ACC112 (cell line): ENCODE measurements at regions not wholly inside any gene's neighbourhood (a gene's known extent, or its start where the extent isn't known, plus 50 kb on each side); places are given as distances from the start of the nearest gene placed in this dataset.
"Not testable (repeated sequence)": the region's sequence is repeated elsewhere in the genome, so short reads cannot be mapped to it uniquely, and the experiment has no call there.

Source experiments
- H2AFZ ChIP-seq: fragments of 200-600 bp; sonication (generic); one replicate; pipeline ENCODE4 v1.6.0; 2017; ENCODE audit warnings: antibody characterized with exemption, low read length; ENCODE audit not compliant: unreplicated experiment
- H3K27ac ChIP-seq: fragments of 200-600 bp; sonication (generic); 2 replicates; pipeline ENCODE4 v1.5.1; 2014; ENCODE audit warnings: low read depth, mild to moderate bottlenecking, antibody characterized with exemption, low read length, moderate library complexity
- H3K27me3 ChIP-seq: fragments of 200-600 bp; sonication (generic); 2 replicates; pipeline ENCODE4 v1.6.1; 2014; ENCODE audit warnings: mild to moderate bottlenecking, antibody characterized with exemption, low read length, moderate library complexity, mixed read lengths; ENCODE audit not compliant: insufficient read depth
- H3K36me3 ChIP-seq: fragments of 200-600 bp; sonication (generic); 2 replicates; pipeline ENCODE4 v1.6.1; 2016; ENCODE audit warnings: mild to moderate bottlenecking, antibody characterized with exemption, low read length, moderate library complexity, mixed read lengths; ENCODE audit not compliant: insufficient read depth
- H3K4me1 ChIP-seq: fragments of 200-600 bp; sonication (generic); one replicate; pipeline ENCODE4 v1.6.1; 2016; ENCODE audit warnings: low read length, mixed read lengths; ENCODE audit not compliant: insufficient read depth, unreplicated experiment, control insufficient read depth
- H3K4me3 ChIP-seq: fragments of 200-600 bp; sonication (generic); 2 replicates; pipeline ENCODE4 v1.5.1; 2014; ENCODE audit warnings: mild to moderate bottlenecking, low read depth, low read length
- H3K79me2 ChIP-seq: fragments of 200-600 bp; sonication (generic); one replicate; pipeline ENCODE4 v1.6.0; 2016; ENCODE audit warnings: low read length; ENCODE audit not compliant: control insufficient read depth, unreplicated experiment, insufficient read depth

- not testable (repeated sequence) for H3K4me3 ChIP-seq, H3K79me2 ChIP-seq, H2AFZ ChIP-seq, H3K36me3 ChIP-seq, H3K27me3 ChIP-seq, H3K27ac ChIP-seq, H3K4me1 ChIP-seq
These were observed 84.2 kb upstream of the ADORA2B start for GRCh38 chr17:15860774-15861173.

- not testable (repeated sequence) for H2AFZ ChIP-seq, H3K4me1 ChIP-seq, H3K27me3 ChIP-seq, H3K4me3 ChIP-seq, H3K27ac ChIP-seq, H3K79me2 ChIP-seq, H3K36me3 ChIP-seq
These were observed 80.9 kb upstream of the ADORA2B start for GRCh38 chr17:15864061-15864460.

DNA sequence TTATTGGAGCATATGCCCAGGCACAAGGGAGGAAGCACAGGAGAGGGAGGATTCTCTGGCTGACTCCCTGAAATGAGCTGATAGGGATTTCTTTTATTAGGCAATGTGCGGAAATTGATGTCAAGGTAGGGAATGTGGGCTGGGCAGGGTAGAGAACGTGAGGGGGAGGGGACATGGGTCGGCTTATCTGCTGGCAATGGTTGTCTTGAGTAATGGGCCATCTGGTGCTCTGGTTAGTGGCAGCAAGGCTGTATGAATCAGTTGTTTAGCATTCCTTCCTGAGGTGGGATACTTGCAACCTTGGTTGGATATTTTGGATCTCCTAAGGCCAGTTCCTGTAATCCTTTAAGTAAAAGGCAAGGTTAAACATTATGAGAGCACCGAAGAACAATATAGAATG, 80.5 kb upstream of the ADORA2B start:
- H3K36me3 ChIP-seq, H3K4me3 ChIP-seq, H3K27ac ChIP-seq, H3K4me1 ChIP-seq, H2AFZ ChIP-seq, H3K27me3 ChIP-seq, H3K79me2 ChIP-seq: not testable (repeated sequence)

DNA sequence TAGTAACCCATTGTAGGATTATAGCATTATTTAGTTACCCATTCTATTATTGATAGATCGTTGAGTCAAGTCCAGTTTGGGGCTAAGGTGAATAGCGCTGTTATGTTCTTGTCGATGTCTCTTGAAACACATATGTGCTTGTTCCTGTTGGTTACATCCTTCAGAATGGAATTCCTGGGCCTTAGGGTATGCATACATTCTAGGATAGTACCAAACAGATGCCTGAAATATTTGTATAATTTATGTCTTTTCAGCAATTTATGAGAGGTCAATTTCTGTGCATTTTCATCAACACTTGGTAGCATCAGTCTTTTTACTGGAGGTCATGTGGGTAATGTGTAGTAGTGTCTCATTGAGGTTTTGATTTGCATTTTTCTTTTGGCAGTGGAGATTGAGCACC, 78.9 kb upstream of the ADORA2B start:
- H3K36me3 ChIP-seq, H3K4me1 ChIP-seq, H3K27me3 ChIP-seq, H3K27ac ChIP-seq, H3K79me2 ChIP-seq, H2AFZ ChIP-seq, H3K4me3 ChIP-seq: not testable (repeated sequence)

GRCh38 chr17:15867331-15867730, 77.6 kb upstream of the ADORA2B start:
- H3K36me3 ChIP-seq, H3K4me3 ChIP-seq, H3K4me1 ChIP-seq, H3K79me2 ChIP-seq, H3K27me3 ChIP-seq, H2AFZ ChIP-seq, H3K27ac ChIP-seq: not testable (repeated sequence)

DNA sequence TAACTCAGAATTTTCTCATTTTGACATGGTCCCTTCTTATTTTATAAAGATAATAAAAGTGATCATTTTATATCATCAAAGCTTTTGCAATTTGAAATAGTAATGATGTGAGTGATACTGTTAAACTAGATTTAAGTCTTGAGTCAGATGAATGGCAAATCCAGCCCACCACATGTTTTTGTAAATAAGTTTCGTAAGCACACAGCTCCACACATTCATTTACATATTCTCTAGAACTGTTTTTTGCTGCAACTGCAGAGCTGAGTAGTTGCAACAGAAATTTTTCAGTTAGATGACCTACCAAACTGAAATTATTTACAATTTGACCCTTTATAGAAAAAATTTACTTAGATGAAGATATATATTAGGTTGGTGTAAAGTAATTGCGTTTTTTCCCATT, 75.1 kb upstream of the ADORA2B start:
- H3K79me2 ChIP-seq, H3K4me1 ChIP-seq, H3K4me3 ChIP-seq, H2AFZ ChIP-seq, H3K27me3 ChIP-seq, H3K36me3 ChIP-seq, H3K27ac ChIP-seq: not testable (repeated sequence)

GRCh38 chr17:15872677-15873076, 72.3 kb upstream of the ADORA2B start:
- H3K36me3 ChIP-seq, H3K27me3 ChIP-seq, H3K27ac ChIP-seq, H2AFZ ChIP-seq, H3K79me2 ChIP-seq, H3K4me3 ChIP-seq, H3K4me1 ChIP-seq: not testable (repeated sequence)

- H3K27me3 ChIP-seq, H2AFZ ChIP-seq: not testable (repeated sequence)
These were observed 66.9 kb upstream of the ADORA2B start for GRCh38 chr17:15877882-15878500.

GRCh38 chr17:15882058-15882720, 62.7 kb upstream of the ADORA2B start:
- no peaks in the 10 kb centered on the region for H3K79me2 ChIP-seq
- H3K4me3 ChIP-seq = no peak overlapping the region
- H3K27me3 ChIP-seq = no peaks in the 10 kb centered on the region
- H3K4me1 ChIP-seq = peaks cover 6% of the 10 kb centered on the region
- H3K27ac ChIP-seq = no peak overlapping the region
- H3K36me3 ChIP-seq = no peaks in the 10 kb centered on the region
- no peak overlapping the region for H2AFZ ChIP-seq

More at GRCh38 chr17:15877882-15878500, 66.9 kb upstream of the ADORA2B start:
- H3K79me2 ChIP-seq, H3K4me1 ChIP-seq, H3K27ac ChIP-seq, H3K36me3 ChIP-seq, H3K4me3 ChIP-seq: not testable (repeated sequence)

DNA sequence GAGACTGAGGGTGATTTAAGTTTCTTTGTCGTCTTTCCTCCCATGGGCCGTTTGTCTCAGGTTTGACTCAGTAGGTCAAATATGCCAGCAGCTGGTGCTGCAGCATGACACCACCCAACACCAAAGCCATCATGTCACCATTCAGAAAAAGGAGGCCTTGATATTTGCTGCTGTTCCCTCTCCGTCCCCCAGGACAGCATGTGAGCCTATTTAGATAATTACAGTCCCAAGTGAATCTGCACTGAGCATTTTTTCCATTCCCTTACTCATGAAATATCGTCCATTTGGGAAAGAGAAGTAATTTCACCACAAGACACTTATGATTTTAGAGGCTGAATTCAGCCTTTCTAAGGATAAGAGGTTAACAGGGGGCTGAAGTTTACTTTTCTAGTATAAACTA, 62.2 kb upstream of the ADORA2B start:
- no peak overlapping the region for H3K27ac ChIP-seq
- H3K27me3 ChIP-seq = no peaks in the 10 kb centered on the region
- H2AFZ ChIP-seq = no peak overlapping the region
- no peaks in the 10 kb centered on the region for H3K36me3 ChIP-seq
- no peaks in the 10 kb centered on the region for H3K79me2 ChIP-seq
- H3K4me3 ChIP-seq = no peak overlapping the region
- H3K4me1 ChIP-seq = peaks cover 6% of the 10 kb centered on the region

GRCh38 chr17:15883617-15884111, 61.3 kb upstream of the ADORA2B start:
- H3K4me1 ChIP-seq = peaks cover 6% of the 10 kb centered on the region
- no peaks in the 10 kb centered on the region for H3K27me3 ChIP-seq
- no peaks in the 10 kb centered on the region for H3K79me2 ChIP-seq
- no peak overlapping the region for H2AFZ ChIP-seq
- H3K4me3 ChIP-seq = no peak overlapping the region
- no peak overlapping the region for H3K27ac ChIP-seq
- no peaks in the 10 kb centered on the region for H3K36me3 ChIP-seq
